Skeletal muscle satellite cell (primary cell): ENCODE measurements at regions not wholly inside any gene's neighbourhood (a gene's known extent, or its start where the extent isn't known, plus 50 kb on each side); places are given as distances from the start of the nearest gene placed in this dataset.
"Not testable (repeated sequence)": the region's sequence is repeated elsewhere in the genome, so short reads cannot be mapped to it uniquely, and the experiment has no call there.

Experiments
- H3K27me3 ChIP-seq: 2 replicates; pipeline ENCODE4 v1.7.0; 2013; ENCODE audit warnings: low read length; ENCODE audit not compliant: control insufficient read depth, insufficient read depth
- H3K36me3 ChIP-seq: 2 replicates; pipeline ENCODE4 v1.7.0; 2013; ENCODE audit warnings: mild to moderate bottlenecking, control low read depth, low read length; ENCODE audit not compliant: insufficient read depth
- H3K4me1 ChIP-seq: 2 replicates; pipeline ENCODE4 v1.7.0; 2013; ENCODE audit warnings: low read length; ENCODE audit not compliant: control insufficient read depth, insufficient read depth
- H3K4me2 ChIP-seq: 2 replicates; pipeline ENCODE4 v1.7.0; 2013; ENCODE audit warnings: mild to moderate bottlenecking, low read length
- H3K4me3 ChIP-seq: 2 replicates; pipeline ENCODE4 v1.7.0; 2013; ENCODE audit warnings: low read length
- H3K9ac ChIP-seq: 2 replicates; pipeline ENCODE4 v1.7.0; 2013; ENCODE audit warnings: mild to moderate bottlenecking, low read depth, low read length, moderate library complexity
- H3K9me3 ChIP-seq: replicated peaks from 2 replicates; pipeline ENCODE4 v1.7.0; 2013; ENCODE audit warnings: mild to moderate bottlenecking, control low read depth, low read length

DNA sequence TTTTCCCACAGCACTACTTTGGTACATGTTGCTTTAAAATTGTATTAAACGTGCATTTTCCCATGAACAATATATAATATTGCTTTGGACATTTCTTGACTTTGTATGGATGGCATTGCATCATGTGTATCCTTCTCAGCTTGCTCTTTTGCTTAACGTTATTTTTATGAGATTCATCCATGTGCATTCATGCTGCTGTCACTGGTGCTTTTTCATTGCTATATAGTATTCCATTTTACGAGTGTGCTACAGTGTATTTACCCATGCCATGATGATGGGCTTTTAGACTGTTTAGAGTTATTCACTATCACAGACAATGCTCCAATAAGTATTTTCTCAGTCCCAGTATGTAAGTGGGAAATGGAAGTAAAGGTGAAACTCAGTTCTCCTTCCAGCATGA lies 195.2 kb upstream of the COX10 start:
- Histone ChIP-seq H3K4me1 (peaks cover 3% of the 10 kb centered on the region), H3K36me3 (no peaks in the 10 kb centered on the region), H3K9ac (no peak overlapping the region), H3K9me3 (no peaks in the 10 kb centered on the region), H3K4me3 (no peak overlapping the region), H3K27me3 (no peaks in the 10 kb centered on the region), H3K4me2 (no peak overlapping the region)

DNA sequence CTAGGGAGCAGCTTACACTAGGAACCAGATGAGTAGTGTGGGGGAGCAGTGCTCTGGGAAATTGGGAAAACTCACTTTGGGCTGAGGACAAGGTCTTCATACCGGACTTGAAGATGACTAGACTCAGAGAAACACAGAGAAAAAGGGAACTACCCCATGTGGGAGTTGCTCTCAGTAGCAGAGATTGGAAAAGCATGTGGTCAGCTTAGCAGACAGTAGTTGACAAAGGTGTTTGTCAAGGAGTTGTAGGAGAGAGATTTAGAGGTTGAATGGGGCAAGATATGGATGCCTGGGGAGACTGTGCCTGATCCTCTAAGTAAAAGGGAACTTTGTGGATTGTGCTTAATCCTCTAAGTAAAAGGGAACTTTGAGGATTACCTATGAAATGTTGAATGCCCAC lies 194.5 kb upstream of the COX10 start:
- Histone ChIP-seq H3K27me3 (no peaks in the 10 kb centered on the region), H3K9ac (no peak overlapping the region), H3K4me1 (no peaks in the 10 kb centered on the region), H3K4me3 (no peak overlapping the region), H3K36me3 (no peaks in the 10 kb centered on the region), H3K9me3 (no peaks in the 10 kb centered on the region), H3K4me2 (no peak overlapping the region)

DNA sequence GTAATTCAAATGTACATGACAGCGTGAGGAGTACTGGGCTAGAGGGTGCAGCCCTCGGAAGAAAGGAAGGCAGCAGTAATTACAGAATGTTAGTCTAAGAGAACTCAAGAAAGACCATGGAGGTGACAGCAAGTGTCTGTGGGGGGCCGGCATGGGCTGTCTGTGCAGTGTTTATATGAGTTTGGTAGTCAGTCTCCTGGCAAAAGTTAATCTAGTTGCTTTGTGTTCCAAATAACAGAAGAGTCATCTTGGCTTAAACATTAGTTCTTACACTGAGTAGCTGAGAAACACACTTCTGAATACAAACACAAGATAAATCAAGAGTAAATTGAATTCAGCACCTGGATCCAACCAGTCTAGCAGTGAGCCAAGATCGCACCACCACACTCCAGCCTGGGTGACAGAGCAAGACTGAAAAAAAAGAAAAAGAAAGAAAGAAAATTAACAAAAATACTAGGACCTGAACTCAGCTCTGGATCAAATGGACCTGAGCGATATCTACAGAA lies 189.3 kb upstream of the COX10 start:
- no peaks in the 10 kb centered on the region for H3K36me3 ChIP-seq
- H3K9ac ChIP-seq: no peak overlapping the region
- H3K4me1 ChIP-seq: no peaks in the 10 kb centered on the region
- H3K9me3 ChIP-seq: no peaks in the 10 kb centered on the region
- H3K27me3 ChIP-seq: no peaks in the 10 kb centered on the region
- no peak overlapping the region for H3K4me3 ChIP-seq
- no peak overlapping the region for H3K4me2 ChIP-seq

DNA sequence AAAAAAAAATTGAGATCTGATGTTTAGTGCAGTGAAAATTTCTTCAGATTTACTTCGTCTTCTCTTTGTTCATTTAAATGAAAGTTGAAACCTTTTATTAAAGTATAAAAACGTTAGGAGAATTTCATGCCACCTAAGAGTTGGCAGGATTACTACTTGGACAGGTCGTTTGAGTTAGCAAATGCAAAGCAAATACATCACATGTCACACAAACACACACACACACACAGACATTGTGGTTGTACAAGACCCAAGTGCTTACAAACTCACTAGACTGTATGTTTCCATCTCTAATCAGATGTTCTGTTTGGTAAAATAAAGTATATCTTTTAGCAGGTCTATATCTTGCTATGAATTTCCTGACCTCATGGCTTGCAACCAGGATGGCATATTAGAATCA lies 185.6 kb upstream of the COX10 start:
- H3K4me1 ChIP-seq: no peaks in the 10 kb centered on the region
- no peak overlapping the region for H3K4me3 ChIP-seq
- no peak overlapping the region for H3K4me2 ChIP-seq
- no peak overlapping the region for H3K9ac ChIP-seq
- no peaks in the 10 kb centered on the region for H3K27me3 ChIP-seq
- H3K9me3 ChIP-seq: no peaks in the 10 kb centered on the region
- H3K36me3 ChIP-seq: no peaks in the 10 kb centered on the region

DNA sequence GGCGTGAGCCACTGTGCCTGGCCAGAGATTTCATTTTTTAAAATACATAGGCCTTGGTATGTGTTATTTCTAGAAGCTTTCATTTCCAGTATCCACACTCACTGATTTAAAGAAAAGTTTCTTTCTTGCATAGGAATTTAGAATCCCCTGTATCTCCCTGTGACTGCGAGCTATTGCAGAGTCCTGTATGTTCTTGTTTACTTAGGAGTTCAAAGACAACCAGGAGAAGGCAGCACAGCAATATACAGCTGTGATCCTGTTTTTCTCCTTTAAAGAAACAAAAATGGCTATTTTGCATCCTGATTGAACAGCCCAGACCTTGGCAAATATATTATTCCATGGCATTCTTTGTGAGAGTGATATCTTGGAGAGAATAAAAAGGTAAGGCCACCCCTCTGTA lies 185.0 kb upstream of the COX10 start:
- no peak overlapping the region for H3K9ac ChIP-seq
- H3K4me3 ChIP-seq: no peak overlapping the region
- H3K4me2 ChIP-seq: no peak overlapping the region
- H3K9me3 ChIP-seq: no peaks in the 10 kb centered on the region
- no peaks in the 10 kb centered on the region for H3K27me3 ChIP-seq
- H3K36me3 ChIP-seq: no peaks in the 10 kb centered on the region
- H3K4me1 ChIP-seq: no peaks in the 10 kb centered on the region

DNA sequence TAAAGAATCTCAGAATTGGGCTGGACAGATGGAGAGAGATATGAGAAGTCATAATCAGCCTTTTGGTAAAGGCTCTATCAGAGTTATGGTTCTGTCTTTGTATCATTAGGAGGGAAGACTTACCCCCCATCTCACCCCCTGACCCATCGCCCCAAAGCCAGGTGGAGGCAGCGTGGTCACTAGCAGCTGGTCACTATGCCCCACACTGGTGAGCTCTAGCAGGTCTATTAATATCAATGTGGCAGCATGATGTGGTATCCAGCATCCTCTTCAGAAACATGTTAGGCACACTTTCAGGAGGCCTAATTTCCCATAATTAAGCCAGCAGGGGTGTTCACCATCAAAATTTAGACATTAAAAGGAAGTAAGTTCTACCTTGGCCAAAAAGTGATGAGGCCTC lies 183.8 kb upstream of the COX10 start:
- Histone ChIP-seq H3K27me3 (no peaks in the 10 kb centered on the region), H3K4me3 (no peak overlapping the region), H3K4me1 (no peaks in the 10 kb centered on the region), H3K4me2 (no peak overlapping the region), H3K9ac (no peak overlapping the region), H3K36me3 (no peaks in the 10 kb centered on the region), H3K9me3 (no peaks in the 10 kb centered on the region)

DNA sequence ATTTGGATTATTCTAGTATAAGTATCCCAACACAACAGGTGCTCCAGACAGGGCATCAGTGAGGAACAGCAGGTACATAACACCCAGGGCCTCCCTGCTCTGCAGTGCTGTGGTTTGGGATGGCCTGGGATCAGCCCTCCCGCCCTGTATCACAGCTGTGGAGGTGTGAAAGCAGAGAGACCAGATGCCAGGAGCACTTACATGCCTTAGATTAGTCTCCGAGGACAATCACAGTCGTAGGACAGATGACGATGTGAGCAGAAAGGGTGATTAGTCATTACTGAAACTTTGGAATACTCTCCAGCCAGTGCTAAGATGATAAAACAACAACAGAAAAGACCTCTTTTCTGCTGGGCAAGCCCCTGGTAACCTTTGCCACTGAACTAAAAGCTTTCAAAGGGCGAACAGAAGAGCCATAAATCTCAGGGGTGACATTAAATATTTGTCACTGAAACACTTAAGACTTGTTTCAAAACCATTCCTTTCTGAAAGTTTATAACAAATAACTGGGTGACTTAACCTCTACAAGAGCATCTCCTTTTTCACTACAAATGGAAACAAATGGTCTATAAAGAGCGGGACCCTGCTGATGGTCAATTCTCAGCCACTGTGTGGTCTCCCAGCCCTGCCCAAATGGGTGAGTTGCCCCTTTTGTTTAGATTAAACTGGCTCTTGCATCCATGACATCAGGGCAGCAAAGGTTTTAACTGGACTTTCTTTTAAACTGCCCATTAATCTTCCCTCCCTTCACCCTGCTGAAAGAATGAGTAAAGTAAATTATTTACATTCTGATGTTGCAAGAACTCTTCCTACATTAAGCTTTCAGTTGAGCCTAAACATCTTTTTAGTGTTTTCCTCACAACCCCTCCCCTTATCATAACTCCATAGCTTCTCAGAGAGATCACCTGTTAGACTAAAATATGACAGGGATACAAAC lies 183.1 kb upstream of the COX10 start:
- Histone ChIP-seq H3K9ac (no peak overlapping the region), H3K4me1 (no peaks in the 10 kb centered on the region), H3K27me3 (no peaks in the 10 kb centered on the region), H3K4me3 (no peak overlapping the region), H3K36me3 (no peaks in the 10 kb centered on the region), H3K9me3 (no peaks in the 10 kb centered on the region), H3K4me2 (no peak overlapping the region)

DNA sequence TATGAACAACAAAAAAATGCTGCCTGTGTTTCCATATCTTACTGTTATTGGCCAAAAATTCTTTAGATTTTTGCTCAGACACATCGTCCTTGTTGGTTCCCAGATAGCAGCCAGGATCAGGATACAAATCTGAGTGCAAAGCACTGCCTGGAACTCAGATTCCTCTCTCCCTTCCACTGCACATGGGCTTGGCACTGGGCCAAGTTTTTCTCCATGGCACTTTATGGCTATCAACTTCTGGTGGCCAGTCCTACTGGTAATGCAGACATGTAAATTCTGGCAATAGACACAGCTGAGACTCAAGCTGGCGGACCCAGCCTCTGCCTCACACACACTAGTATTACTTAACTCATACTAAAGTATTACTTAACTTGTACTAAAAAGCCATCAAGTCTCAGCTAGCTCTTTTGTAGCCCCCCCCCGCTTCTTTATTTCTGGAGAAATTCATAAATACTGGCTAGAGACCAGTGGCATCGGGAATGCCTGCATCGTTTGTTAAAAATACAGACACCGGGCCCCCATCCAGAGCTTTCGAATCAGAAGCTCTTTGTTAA lies 181.2 kb upstream of the COX10 start:
- Histone ChIP-seq H3K9ac (no peak overlapping the region), H3K4me3 (no peak overlapping the region), H3K36me3 (no peaks in the 10 kb centered on the region), H3K9me3 (no peaks in the 10 kb centered on the region), H3K4me2 (no peak overlapping the region), H3K4me1 (no peaks in the 10 kb centered on the region), H3K27me3 (no peaks in the 10 kb centered on the region)

DNA sequence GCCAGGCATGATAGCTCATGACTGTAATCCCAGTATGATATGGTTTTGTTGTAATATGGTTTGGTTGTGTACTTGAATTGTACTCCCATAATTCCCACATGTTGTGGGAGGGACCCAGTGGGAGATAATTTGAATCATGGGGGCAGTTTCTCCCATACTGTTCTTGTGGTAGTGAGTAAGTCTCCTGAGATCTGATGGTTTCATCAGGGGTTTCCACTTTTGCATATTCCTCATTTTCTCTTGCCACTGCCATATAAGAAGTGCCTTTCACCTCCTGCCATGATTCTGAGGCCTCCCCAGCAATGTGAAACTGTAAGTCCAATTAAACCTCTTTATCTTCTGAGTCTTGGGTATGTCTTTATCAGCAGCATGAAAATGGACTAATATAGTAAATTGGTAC lies 160.3 kb upstream of the COX10 start:
- not testable (repeated sequence) for H3K4me1 ChIP-seq, H3K9ac ChIP-seq, H3K4me3 ChIP-seq, H3K9me3 ChIP-seq, H3K36me3 ChIP-seq, H3K27me3 ChIP-seq, H3K4me2 ChIP-seq

DNA sequence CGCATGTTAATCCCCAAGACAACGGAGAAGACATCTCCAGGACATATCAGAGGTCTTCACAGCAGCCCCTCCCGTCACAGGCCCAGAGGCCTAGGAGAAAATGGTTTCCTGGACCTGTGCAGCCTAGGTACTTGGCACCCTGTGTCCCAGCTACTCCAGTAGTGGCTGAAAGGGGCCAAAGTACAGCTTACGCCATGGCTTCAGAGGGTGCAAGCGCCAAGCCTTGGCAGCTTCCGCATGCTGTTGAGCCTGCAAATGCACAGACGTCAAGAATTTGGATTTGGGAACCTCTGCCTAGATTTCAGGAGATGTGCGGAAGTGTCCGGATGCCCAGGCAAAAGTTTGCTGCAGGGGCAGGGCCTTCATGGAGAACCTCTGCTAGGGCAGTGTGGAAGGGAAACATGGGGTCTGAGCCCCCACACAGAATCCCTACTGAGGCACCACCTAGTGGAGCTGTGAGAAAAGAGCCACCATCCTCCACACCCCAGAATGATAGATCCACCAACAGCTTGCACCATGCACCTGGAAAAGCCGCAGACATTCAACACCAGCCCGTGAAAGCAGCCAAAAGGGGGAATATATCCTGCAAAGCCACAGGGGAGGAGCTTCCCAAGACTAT lies 159.3 kb upstream of the COX10 start:
- Histone ChIP-seq H3K36me3 (no peaks in the 10 kb centered on the region), H3K4me3 (no peak overlapping the region)

DNA sequence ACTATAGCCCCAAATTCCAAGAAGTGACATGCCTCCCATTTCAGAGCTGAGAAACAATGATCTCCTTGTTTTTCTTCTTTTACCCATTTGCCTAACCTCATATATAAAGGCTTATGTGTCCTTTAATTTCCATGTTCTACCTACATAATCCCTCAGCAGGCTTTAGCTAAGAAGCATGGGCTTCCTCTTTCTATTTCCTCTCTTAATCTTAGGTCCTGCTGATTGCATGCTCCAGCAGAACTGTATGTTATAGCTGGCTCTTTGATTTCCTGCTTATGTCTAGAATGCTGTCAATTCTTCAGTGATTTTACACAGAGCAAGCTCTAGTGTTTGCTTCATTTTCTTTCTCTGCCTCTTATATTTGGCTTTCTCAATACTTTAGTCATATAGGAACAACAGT lies 151.7 kb upstream of the COX10 start:
- no peak overlapping the region for H3K4me2 ChIP-seq
- no peak overlapping the region for H3K9ac ChIP-seq

More for the DNA sequence above, 159.3 kb upstream of the COX10 start:
- Histone ChIP-seq H3K27me3 (no peaks in the 10 kb centered on the region), H3K4me2 (no peak overlapping the region), H3K4me1 (no peaks in the 10 kb centered on the region), H3K9me3 (no peaks in the 10 kb centered on the region), H3K9ac (no peak overlapping the region)

More for the DNA sequence above, 151.7 kb upstream of the COX10 start:
- no peak overlapping the region for H3K4me3 ChIP-seq
- H3K9me3 ChIP-seq: no peaks in the 10 kb centered on the region
- H3K27me3 ChIP-seq: no peaks in the 10 kb centered on the region
- H3K4me1 ChIP-seq: no peaks in the 10 kb centered on the region
- no peaks in the 10 kb centered on the region for H3K36me3 ChIP-seq
